SK-N-SH treated with all-trans-retinoic acid at 6 μM for 48 hours (cell line): ENCODE measurements at regions not wholly inside any gene's neighbourhood (a gene's known extent, or its start where the extent isn't known, plus 50 kb on each side); places are given as distances from the start of the nearest gene placed in this dataset.

Experiments
- ARNTL ChIP-seq: fragments of 450-650 bp; formaldehyde crosslinking; IDR thresholded peaks from 2 replicates; pipeline ENCODE4 v1.5.0; 2020; ENCODE audit warnings: low read depth, mild to moderate bottlenecking, moderate library complexity, borderline replicate concordance
- BACH2 ChIP-seq: fragments of 250-450 bp; sonication (Bioruptor Pico); IDR thresholded peaks from 2 replicates; pipeline ENCODE4 v1.9.0; 2021; ENCODE audit warnings: mild to moderate bottlenecking, borderline replicate concordance
- PPARA ChIP-seq: fragments of 250-450 bp; sonication (Bioruptor Pico); IDR thresholded peaks from 2 replicates; pipeline ENCODE4 v1.5.0; 2020; ENCODE audit warnings: mild to moderate bottlenecking, borderline replicate concordance
- RARB ChIP-seq: fragments of 250-450 bp; sonication (Bioruptor Pico); IDR thresholded peaks from 2 replicates; pipeline ENCODE4 v1.8.0; 2021; ENCODE audit warnings: mild to moderate bottlenecking, moderate library complexity
- SNAI2 ChIP-seq: fragments of 250-450 bp; sonication (Bioruptor Pico); IDR thresholded peaks from 2 replicates; pipeline ENCODE4 v1.5.0; 2020; ENCODE audit warnings: mild to moderate bottlenecking, moderate library complexity
- ZC3H10 ChIP-seq: fragments of 250-450 bp; sonication (Bioruptor Pico); IDR thresholded peaks from 2 replicates; pipeline ENCODE4 v1.5.1; 2021; ENCODE audit warnings: mild to moderate bottlenecking, moderate library complexity
- ZFP30 ChIP-seq: fragments of 450-650 bp; formaldehyde crosslinking; IDR thresholded peaks from 2 replicates; pipeline ENCODE4 v1.5.0; 2022; ENCODE audit warnings: mild to moderate bottlenecking, moderate library complexity
- ZNF565 ChIP-seq: fragments of 450-650 bp; formaldehyde crosslinking; conservative IDR thresholded peaks from 2 replicates; pipeline ENCODE4 v1.5.0; 2020; ENCODE audit warnings: low read depth, mild to moderate bottlenecking, moderate library complexity
- TF ChIP-seq, protein P1 (sequence below): fragments of 250-450 bp; sonication (Bioruptor Pico); IDR thresholded peaks from 2 replicates; pipeline ENCODE4 v1.8.0; 2020; ENCODE audit warnings: mild to moderate bottlenecking, moderate library complexity, borderline replicate concordance

GRCh38 chr17:79532107-79532790 is 78.6 kb downstream of the RBFOX3 start:
- no peak for TF ChIP-seq ZFP30
- TF ChIP-seq BACH2 = no peak
- TF ChIP-seq ZNF565 (CRISPR knock-in tag) = no peak
- TF ChIP-seq RARB (CRISPR knock-in tag) = no peak
- no peak for TF ChIP-seq PPARA (CRISPR knock-in tag)
- TF ChIP-seq ARNTL (CRISPR knock-in tag) = no peak
- TF ChIP-seq SNAI2 (CRISPR knock-in tag) = no peak
- TF ChIP-seq, protein P1, sequence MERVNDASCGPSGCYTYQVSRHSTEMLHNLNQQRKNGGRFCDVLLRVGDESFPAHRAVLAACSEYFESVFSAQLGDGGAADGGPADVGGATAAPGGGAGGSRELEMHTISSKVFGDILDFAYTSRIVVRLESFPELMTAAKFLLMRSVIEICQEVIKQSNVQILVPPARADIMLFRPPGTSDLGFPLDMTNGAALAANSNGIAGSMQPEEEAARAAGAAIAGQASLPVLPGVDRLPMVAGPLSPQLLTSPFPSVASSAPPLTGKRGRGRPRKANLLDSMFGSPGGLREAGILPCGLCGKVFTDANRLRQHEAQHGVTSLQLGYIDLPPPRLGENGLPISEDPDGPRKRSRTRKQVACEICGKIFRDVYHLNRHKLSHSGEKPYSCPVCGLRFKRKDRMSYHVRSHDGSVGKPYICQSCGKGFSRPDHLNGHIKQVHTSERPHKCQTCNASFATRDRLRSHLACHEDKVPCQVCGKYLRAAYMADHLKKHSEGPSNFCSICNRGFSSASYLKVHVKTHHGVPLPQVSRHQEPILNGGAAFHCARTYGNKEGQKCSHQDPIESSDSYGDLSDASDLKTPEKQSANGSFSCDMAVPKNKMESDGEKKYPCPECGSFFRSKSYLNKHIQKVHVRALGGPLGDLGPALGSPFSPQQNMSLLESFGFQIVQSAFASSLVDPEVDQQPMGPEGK (CRISPR knock-in tag) = no peak
- TF ChIP-seq ZC3H10 (CRISPR knock-in tag) = no peak
